HCT116 (cell line): ENCODE measurements at regions not wholly inside any gene's neighbourhood (a gene's known extent, or its start where the extent isn't known, plus 50 kb on each side); places are given as distances from the start of the nearest gene placed in this dataset.

Source experiments
- ATAC-seq: fragments of 200-7000 bp; cut with Tn5 transposase; 2 replicates; pipeline ENCODE4 v1.9.1; 2020; ENCODE audit warnings: mild to moderate bottlenecking, moderate library complexity
- BruUV-seq: library from RNA; stranded (reverse); fragments of 400-500 nt; replicated peaks from 2 replicates; lab custom pipeline; 2021; lab: Mats Ljungman, UMichigan
- CTCF ChIA-PET: fragments of 300-600 bp; sonication (Branson Sonifier 250); formaldehyde crosslinking; loops from one replicate; lab custom pipeline; 2021; ENCODE audit warnings: antibody characterized with exemption; lab: Charles Lee
- POLR2A ChIA-PET: fragments of 300-600, 350-600 bp; sonication (Branson Sonifier 250); formaldehyde crosslinking; loops from one replicate; lab custom pipeline; 2021; ENCODE audit warnings: antibody characterized with exemption; lab: Charles Lee
- RAD21 ChIA-PET, 2 experiments: fragments of 300-600 bp; sonication (Branson Sonifier 250); formaldehyde crosslinking; loops; one replicate each; lab custom pipeline; 2023; ENCODE audit warnings: low total read pairs in 2 of 2; ENCODE audit not compliant: uncharacterized antibody in 2 of 2, unreplicated experiment in 2 of 2, low non-redundant PET in 1 of 2; lab: Charles Lee
- DNase-seq: peaks from one replicate; pipeline ENCODE4 v3.0.0-alpha.2; 2010; ENCODE audit warnings: low read depth, low spot score
- H2AFZ ChIP-seq: fragments of 200-600 bp; shearing (Covaris generic), sonication (generic); 2 replicates; pipeline ENCODE4 v1.6.1; 2017; ENCODE audit warnings: low read depth, mixed run types, mixed read lengths, antibody characterized with exemption, low read length; ENCODE audit not compliant: poor library complexity, severe bottlenecking
- H3K27ac ChIP-seq: 2 replicates; pipeline ENCODE4 v1.5.1; 2012; ENCODE audit warnings: low read depth, low read length
- H3K27me3 ChIP-seq: fragments of 200-600 bp; sonication (generic); 2 replicates; pipeline ENCODE4 v1.6.1; 2016; ENCODE audit warnings: mixed run types, low read length, mixed read lengths; ENCODE audit not compliant: insufficient read depth
- H3K36me3 ChIP-seq, 2 experiments: fragments of 200-500 bp in 1 of 2; fragments of 200-600 bp in 1 of 2; sonication (Bioruptor generic) in 1 of 2; sonication (generic) in 1 of 2; 2 replicates each; pipeline versions ENCODE4 v1.5.1 to v1.6.1; 2014 to 2016; ENCODE audit warnings: low read length in 2 of 2, inconsistent platforms in 1 of 2, mixed read lengths in 1 of 2, mixed run types in 1 of 2; ENCODE audit not compliant: insufficient read depth in 2 of 2, control insufficient read depth in 1 of 2
- H3K4me1 ChIP-seq, 2 experiments: fragments of 200-600 bp in 1 of 2; sonication (generic) in 1 of 2; 2 replicates each; pipeline versions ENCODE4 v1.5.1 to v1.6.1; 2012 to 2017; ENCODE audit warnings: low read length in 2 of 2, inconsistent platforms in 1 of 2, mild to moderate bottlenecking in 1 of 2, mixed read lengths in 1 of 2, mixed run types in 1 of 2, moderate library complexity in 1 of 2; ENCODE audit not compliant: insufficient read depth in 2 of 2, control insufficient read depth in 1 of 2
- H3K4me2 ChIP-seq: fragments of 200-600 bp; sonication (generic); 2 replicates; pipeline ENCODE4 v1.6.1; 2017; ENCODE audit warnings: mixed run types, low read length, mixed read lengths
- H3K4me3 ChIP-seq, 2 experiments: fragments of 200-600 bp in 1 of 2; sonication (generic) in 1 of 2; replicated peaks in 1 of 2; 2 replicates each; pipeline ENCODE4 v1.5.1; 2011 to 2016; ENCODE audit warnings: low read length in 2 of 2, control low read depth in 1 of 2, low read depth in 1 of 2, mild to moderate bottlenecking in 1 of 2, mixed read lengths in 1 of 2, mixed run types in 1 of 2
- H3K79me2 ChIP-seq: fragments of 200-600 bp; sonication (generic); 2 replicates; pipeline ENCODE4 v1.6.1; 2017; ENCODE audit warnings: mild to moderate bottlenecking, mixed run types, low read length, moderate library complexity, mixed read lengths; ENCODE audit not compliant: insufficient read depth
- H3K9ac ChIP-seq: fragments of 200-600 bp; sonication (generic); 2 replicates; pipeline ENCODE4 v1.6.1; 2016; ENCODE audit warnings: low read length, mixed read lengths
- H3K9me2 ChIP-seq: fragments of 200-600 bp; sonication (generic), shearing (Covaris generic); 2 replicates; pipeline ENCODE4 v1.6.1; 2017; ENCODE audit warnings: mixed run types, mild to moderate bottlenecking, moderate library complexity; ENCODE audit not compliant: insufficient read depth
- H3K9me3 ChIP-seq, 2 experiments: fragments of 200-500 bp in 1 of 2; fragments of 200-600 bp in 1 of 2; sonication (Bioruptor generic) in 1 of 2; sonication (generic) in 1 of 2; 2 replicates each; pipeline ENCODE4 v1.6.1; 2014 to 2017; ENCODE audit warnings: low read length in 2 of 2, mixed read lengths in 2 of 2, inconsistent platforms in 1 of 2, low read depth in 1 of 2, mild to moderate bottlenecking in 1 of 2, mixed run types in 1 of 2, moderate library complexity in 1 of 2; ENCODE audit not compliant: control insufficient read depth in 1 of 2, insufficient read depth in 1 of 2
- H4K20me1 ChIP-seq: fragments of 200-600 bp; sonication (generic), shearing (Covaris generic); 2 replicates; pipeline ENCODE4 v1.6.1; 2017; ENCODE audit warnings: mixed run types, mild to moderate bottlenecking, moderate library complexity; ENCODE audit not compliant: insufficient read depth
- CTCF ChIP-seq, 3 experiments: fragments of 200-600 bp in 1 of 3; sonication (generic) in 1 of 3; IDR thresholded peaks in 2 of 3; conservative IDR thresholded peaks in 1 of 3; 2 replicates each; pipeline ENCODE4 v1.5.1; 2012 to 2017; ENCODE audit warnings: low read depth in 2 of 3, low read length in 2 of 3, antibody characterized with exemption in 1 of 3, borderline replicate concordance in 1 of 3, control low read depth in 1 of 3, mild to moderate bottlenecking in 1 of 3, mixed read lengths in 1 of 3, mixed run types in 1 of 3, moderate library complexity in 1 of 3; ENCODE audit not compliant: insufficient read depth in 1 of 3
- ELF1 ChIP-seq: IDR thresholded peaks from 2 replicates; pipeline ENCODE4 v1.6.1; 2012; ENCODE audit warnings: low read depth, borderline replicate concordance
- FOSL1 ChIP-seq: IDR thresholded peaks from 2 replicates; pipeline ENCODE4 v1.6.1; 2012; ENCODE audit warnings: low read depth
- SP1 ChIP-seq: IDR thresholded peaks from 2 replicates; pipeline ENCODE4 v1.6.1; 2012; ENCODE audit warnings: low read depth
- TCF7L2 ChIP-seq: IDR thresholded peaks from 2 replicates; pipeline ENCODE4 v1.7.0; 2011; ENCODE audit warnings: borderline replicate concordance, inconsistent platforms; ENCODE audit not compliant: insufficient read depth, insufficient read length; ENCODE audit errors: extremely low read depth
- intact Hi-C: fragments of 100-400 bp; cut with micrococcal nuclease; formaldehyde crosslinking; loops from 2 replicates; pipeline ENCODE4 v1.10.0; 2022
- TF ChIP-seq, protein P1 (sequence below): IDR thresholded peaks from 2 replicates; pipeline ENCODE4 v1.6.1; 2012
- TF ChIP-seq, protein P2 (sequence below): IDR thresholded peaks from 2 replicates; pipeline ENCODE4 v1.6.1; 2011; ENCODE audit warnings: mild to moderate bottlenecking, low read length, moderate library complexity; ENCODE audit not compliant: insufficient replicate concordance; ENCODE audit errors: extremely low read depth

DNA sequence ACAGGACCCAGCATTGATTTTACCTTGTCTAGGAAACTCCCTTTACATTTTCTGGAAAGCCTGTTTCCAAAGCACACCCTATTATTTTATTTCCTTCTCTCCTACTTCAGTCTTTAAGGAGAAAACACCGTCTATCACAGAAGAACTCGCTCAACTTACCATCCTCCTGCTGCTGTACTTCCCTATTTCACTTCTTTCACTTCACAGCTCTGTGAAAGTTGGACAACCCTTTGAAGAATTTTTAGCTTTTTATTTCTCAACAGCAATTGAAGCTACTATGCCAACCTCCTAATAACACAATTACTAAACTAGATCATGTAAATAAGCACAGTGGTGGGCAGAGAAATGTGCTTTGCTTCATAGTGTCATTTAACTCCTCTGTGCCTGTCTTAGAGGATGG, 166.5 kb downstream of the TFEC start:
- Histone ChIP-seq H3K79me2 (no peaks in the 10 kb centered on the region), H3K4me2 (no peak overlapping the region), H2AFZ (no peak overlapping the region), H3K9me2 (no peaks in the 10 kb centered on the region), H3K9ac (no peak overlapping the region), H4K20me1 (no peaks in the 10 kb centered on the region), H3K4me3 (no peak overlapping the region), H3K36me3 (no peaks in the 10 kb centered on the region)
- DNase-seq (no peak), ATAC-seq (no peak)
- ChIA-PET RAD21 (no interaction called here), POLR2A (no interaction called here)
- intact Hi-C loops: no loop called here
- BruUV-seq: no TSS peak
- TF ChIP-seq CTCF (IDR thresholded peaks at IDR 0.05 in 2 of 3, conservative IDR thresholded peaks at IDR 0.05 in 1 of 3; ENCODE audit: borderline replicate concordance in 1 of 3, insufficient read depth in 1 of 3, low read depth in 2 of 3, low read length in 2 of 3) (no peak), ELF1 (no peak), TCF7L2 (no peak), FOSL1 (no peak), SP1 (no peak)
- TF ChIP-seq, protein P1, sequence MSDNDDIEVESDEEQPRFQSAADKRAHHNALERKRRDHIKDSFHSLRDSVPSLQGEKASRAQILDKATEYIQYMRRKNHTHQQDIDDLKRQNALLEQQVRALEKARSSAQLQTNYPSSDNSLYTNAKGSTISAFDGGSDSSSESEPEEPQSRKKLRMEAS: no peak
- TF ChIP-seq, protein P2, sequence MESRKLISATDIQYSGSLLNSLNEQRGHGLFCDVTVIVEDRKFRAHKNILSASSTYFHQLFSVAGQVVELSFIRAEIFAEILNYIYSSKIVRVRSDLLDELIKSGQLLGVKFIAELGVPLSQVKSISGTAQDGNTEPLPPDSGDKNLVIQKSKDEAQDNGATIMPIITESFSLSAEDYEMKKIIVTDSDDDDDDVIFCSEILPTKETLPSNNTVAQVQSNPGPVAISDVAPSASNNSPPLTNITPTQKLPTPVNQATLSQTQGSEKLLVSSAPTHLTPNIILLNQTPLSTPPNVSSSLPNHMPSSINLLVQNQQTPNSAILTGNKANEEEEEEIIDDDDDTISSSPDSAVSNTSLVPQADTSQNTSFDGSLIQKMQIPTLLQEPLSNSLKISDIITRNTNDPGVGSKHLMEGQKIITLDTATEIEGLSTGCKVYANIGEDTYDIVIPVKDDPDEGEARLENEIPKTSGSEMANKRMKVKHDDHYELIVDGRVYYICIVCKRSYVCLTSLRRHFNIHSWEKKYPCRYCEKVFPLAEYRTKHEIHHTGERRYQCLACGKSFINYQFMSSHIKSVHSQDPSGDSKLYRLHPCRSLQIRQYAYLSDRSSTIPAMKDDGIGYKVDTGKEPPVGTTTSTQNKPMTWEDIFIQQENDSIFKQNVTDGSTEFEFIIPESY: no peak
- TF ChIP-seq, all 23 proteins: peak for 0
- Histone ChIP-seq H3K9me3 (no peaks in the 10 kb centered on the region), H3K27me3 (no peaks in the 10 kb centered on the region), H3K27ac (no peak overlapping the region), H3K4me1 (no peaks in the 10 kb centered on the region)
- CTCF ChIA-PET: no interaction called here
